ENCODE measurements at regions not wholly inside any gene's neighbourhood (a gene's known extent, or its start where the extent isn't known, plus 50 kb on each side); places are given as distances from the start of the nearest gene placed in this dataset.
"Not testable (repeated sequence)": the region's sequence is repeated elsewhere in the genome, so short reads cannot be mapped to it uniquely, and the experiment has no call there.

- DNase-seq, result peak; percentile 71
These were observed 94.6 kb upstream of the RNF32 start for GRCh38 chr7:156545979-156546378.

GRCh38 chr7:156544919-156545715, 95.5 kb upstream of the RNF32 start:
- peak; percentile 45 for DNase-seq

DNA sequence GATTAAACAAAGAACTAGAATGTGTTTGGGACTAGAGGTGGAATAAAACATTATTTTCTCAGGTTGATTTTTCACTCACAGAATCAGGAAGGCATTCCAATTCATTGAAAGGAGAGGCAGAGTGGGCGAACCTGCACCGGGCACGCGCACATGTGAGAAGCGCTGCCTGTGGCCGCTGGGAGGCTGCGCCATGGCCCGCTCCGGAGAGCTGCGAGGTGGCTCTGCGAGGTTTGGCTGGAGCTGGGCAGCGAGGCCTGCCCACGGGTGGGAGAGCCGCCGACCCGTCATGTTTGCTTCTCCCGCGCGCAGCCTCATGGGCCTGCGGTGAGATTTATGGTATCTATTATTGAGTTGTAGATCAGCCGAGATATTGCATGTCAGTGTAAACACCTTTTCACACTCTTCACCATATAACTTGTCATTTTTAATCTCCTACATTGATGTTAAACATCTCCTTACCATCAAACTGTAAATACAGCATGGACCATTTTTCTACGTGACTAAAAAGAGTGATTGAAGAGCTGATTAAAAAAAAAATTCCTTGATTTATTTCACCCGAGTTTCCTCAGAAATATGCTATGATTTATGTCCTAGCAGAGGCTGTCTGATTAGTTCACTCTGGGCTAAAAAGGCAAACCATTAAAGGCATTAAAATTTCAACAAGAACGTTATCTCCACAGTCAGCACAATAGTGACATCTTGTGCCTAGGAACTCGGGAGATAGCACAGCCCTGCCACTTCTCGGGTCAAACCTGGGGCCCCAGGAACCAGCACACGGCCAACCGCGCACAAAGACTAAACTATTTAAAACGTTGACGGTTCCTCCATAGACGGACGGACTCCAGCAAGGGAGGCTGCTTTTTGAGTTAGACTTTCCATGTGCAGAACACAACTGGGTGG, 96.6 kb upstream of the RNF32 start:
- DNase-seq, result no peak

GRCh38 chr7:156540619-156541165, 99.9 kb upstream of the RNF32 start:
- DNase-seq, result no peak

DNA sequence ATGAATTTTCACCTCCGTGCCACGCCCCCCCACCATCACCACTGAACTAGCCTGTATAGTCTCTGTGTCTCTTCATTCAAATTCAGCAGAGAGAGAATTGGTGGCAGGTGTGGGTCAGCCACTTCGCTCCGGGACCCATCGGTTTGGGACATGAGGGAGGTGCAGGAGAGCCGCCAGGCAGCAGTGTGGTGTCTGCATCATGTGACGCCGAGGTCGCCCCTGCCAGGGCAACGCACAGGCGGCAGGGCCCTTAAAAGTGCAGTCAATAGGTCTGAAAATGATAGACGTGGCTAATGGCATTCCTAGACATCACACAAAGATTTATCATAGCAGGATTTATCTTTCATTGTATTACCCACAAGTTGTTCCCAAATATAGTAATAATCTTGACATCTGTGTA, 100.6 kb upstream of the RNF32 start:
- DNase-seq, result no peak

- no peak for DNase-seq
These were observed 103.6 kb upstream of the RNF32 start for GRCh38 chr7:156537006-156537405.

- DNase-seq, result no peak
These were observed 105.6 kb upstream of the RNF32 start for GRCh38 chr7:156534925-156535324.

DNA sequence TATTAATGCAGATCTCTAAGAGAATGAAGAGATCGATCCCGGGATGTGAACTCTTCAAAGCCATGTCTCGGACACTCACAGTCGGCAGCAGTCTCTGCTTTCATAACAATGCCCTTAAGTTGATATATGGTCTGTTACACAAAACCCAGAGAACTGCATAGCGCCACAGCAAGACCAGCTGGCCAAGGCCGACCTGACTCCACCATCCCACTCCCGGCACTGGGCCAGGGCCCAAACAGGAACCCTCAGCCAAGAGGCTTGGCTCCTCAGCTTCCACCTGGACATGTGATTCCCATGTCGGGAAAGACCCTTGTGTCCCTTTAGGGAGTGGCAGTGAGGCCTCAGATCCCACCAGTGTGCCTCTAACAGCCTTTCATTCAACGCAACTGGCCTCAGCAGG, 106.6 kb upstream of the RNF32 start:
- no peak for DNase-seq

- DNase-seq, result no peak
These were observed 107.2 kb upstream of the RNF32 start for GRCh38 chr7:156533420-156533819.

DNA sequence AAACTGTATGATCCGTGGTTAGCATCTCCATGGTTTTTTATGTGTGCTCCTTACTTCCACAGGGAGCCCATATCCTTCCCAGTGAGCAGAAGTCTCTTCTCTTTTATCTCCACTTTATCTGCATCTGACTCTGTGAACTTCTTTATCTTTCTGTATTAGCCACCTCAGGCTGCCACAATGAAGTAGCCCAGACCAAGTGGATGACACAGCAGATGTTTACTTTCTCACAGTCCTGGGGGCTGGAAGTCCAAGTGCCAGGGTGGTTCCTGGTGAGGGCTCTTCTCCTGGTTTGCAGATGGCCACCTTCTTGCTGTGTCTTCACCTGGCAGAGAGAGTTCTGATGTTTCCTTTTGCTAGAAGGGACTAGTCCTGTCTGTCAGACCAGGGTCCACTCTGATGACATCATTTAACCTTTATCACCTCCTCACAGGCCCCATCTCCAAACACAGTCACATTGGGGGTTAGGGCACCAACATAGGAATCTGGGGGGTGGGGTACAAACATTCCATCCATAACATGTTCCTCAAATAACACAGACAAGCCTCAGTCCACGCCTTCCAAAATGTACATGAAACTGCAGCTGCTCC, 108.5 kb upstream of the RNF32 start:
- DNase-seq, result no peak

GRCh38 chr7:156529956-156530355, 110.6 kb upstream of the RNF32 start:
- DNase-seq, result no peak

DNA sequence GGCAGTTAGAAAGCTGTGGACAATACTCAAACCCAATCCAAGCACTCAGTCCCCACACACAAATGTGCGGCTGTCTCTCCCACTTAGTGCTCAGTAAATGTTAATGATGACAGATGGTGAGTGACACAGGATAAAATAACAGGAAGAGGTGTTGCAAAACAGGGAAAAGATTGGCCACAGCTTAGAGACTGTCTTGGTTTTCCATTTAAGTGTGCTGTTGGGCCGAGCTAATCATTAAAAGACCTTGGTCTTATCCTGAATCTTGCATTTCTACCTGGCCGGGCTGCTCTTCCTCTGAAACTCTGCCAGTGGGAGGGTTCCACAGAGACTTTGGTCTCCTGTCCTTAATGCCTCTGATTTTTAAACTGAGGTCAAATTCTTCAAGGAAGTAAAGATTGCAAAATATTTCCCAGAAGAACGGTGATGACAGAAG, 113.1 kb upstream of the RNF32 start:
- DNase-seq, result no peak

DNA sequence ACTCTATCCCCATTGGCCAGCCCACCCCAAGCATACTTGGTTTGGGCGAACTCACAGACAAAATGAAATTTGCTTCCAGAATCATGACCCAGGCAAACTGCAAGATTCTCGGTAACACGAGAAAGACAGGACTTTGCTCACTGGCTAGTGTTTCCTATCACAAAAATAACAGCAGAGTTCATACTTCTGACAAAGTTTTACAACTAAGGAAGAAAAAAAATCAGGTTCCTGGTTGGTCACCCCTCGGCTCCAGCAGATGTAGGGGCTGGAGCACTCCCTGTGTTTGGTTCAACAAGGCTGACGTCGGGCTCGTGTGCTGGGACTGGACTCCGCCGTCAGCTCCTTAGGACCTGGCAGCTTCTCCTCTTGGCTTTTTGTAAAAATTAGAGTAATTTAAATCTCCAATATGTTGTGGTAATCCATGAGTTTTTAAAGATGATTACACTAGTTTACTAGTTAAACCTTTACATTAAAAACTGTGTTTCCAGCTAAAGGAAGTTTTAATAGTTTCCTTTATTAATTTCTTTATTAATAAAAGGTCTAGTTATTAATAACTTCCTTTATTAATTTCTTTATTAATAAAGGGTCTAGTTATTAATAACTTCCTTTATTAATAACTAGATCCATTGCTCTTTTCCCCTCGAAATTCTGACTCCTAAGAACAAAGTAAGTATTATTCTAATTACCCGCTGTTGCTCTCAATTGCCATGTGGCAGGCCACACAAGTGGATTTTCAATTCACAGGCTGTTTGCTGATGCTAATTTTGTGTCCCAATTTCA, 115.6 kb upstream of the RNF32 start:
- DNase-seq, result no peak

GRCh38 chr7:156523447-156524048, 117.0 kb upstream of the RNF32 start:
- no peak for DNase-seq

- DNase-seq, result no peak
These were observed 117.8 kb upstream of the RNF32 start for GRCh38 chr7:156522801-156523200.

DNA sequence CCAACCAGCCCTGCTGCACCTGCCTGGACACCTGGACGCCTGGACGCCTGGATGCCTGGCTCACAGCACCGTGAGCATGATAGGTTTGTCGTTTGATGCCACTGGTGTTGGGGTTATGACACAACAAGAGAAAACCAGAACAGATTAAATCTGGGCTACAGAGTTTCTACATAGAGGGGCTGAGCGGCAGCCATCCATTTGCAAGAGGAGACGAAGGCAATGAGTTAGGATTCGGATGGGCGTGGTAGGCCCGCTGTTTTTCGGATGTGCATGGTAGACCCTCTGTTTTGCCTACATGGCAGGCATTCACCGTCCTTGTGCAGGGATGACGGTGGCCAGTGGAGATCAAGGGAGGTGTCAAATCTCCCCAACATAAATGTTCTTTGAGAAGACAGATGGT, 121.5 kb upstream of the RNF32 start:
- no peak for DNase-seq

GRCh38 chr7:156518466-156518865, 122.1 kb upstream of the RNF32 start:
- no peak for DNase-seq

- DNase-seq, result not testable (repeated sequence)
These were observed 122.7 kb upstream of the RNF32 start for GRCh38 chr7:156517858-156518257.

GRCh38 chr7:156516791-156517378, 123.7 kb upstream of the RNF32 start:
- no peak for DNase-seq

- no peak for DNase-seq
These were observed 124.4 kb upstream of the RNF32 start for GRCh38 chr7:156515911-156516790.

- DNase-seq, result no peak
These were observed 125.7 kb upstream of the RNF32 start for GRCh38 chr7:156514851-156515250.

Measured in NCI-H1417 treated with DMSO at 0.1 percent for 48 hours (cell line).